Common myeloid progenitor, CD34-positive (primary cell): ENCODE measurements at regions not wholly inside any gene's neighbourhood (a gene's known extent, or its start where the extent isn't known, plus 50 kb on each side); places are given as distances from the start of the nearest gene placed in this dataset.

ENCODE experiments used
- CTCF ChIA-PET: fragments of 350-600 bp; sonication (Branson Sonifier 250); formaldehyde crosslinking; loops from one replicate; lab custom pipeline; 2021; ENCODE audit warnings: antibody characterized with exemption; lab: Charles Lee
- POLR2A ChIA-PET: fragments of 350-600 bp; sonication (Branson Sonifier 250); formaldehyde crosslinking; loops from one replicate; lab custom pipeline; 2021; ENCODE audit warnings: antibody characterized with exemption; lab: Charles Lee
- DNase-seq, 3 donors: peaks; one replicate each; pipeline versions ENCODE4 v3.0.0 to v3.0.0-alpha.2; 2013
- H3K27ac ChIP-seq, 2 experiments: 1 replicate in 1 of 2; 2 replicates in 1 of 2; pipeline ENCODE4 v1.7.0; 2013; ENCODE audit warnings: inconsistent platforms in 2 of 2, low read length in 2 of 2, mild to moderate bottlenecking in 2 of 2, low read depth in 1 of 2, moderate library complexity in 1 of 2; ENCODE audit not compliant: severe bottlenecking in 2 of 2, insufficient read depth in 1 of 2, poor library complexity in 1 of 2
- H3K27me3 ChIP-seq, 5 experiments: replicated peaks in 2 of 5; 1 replicate in 3 of 5; 2 replicates in 2 of 5; pipeline versions ENCODE4 v1.6.1 to v1.7.0; 2013; ENCODE audit warnings: low read length in 4 of 5, mild to moderate bottlenecking in 2 of 5, moderate library complexity in 2 of 5, inconsistent platforms in 1 of 5; ENCODE audit not compliant: insufficient read depth in 5 of 5, control insufficient read depth in 4 of 5
- H3K36me3 ChIP-seq, 4 experiments: 1 replicate in 2 of 4; 2 replicates in 2 of 4; pipeline versions ENCODE4 v1.6.1 to v1.7.0; 2013; ENCODE audit warnings: low read length in 3 of 4, control low read depth in 1 of 4, mild to moderate bottlenecking in 1 of 4; ENCODE audit not compliant: control insufficient read depth in 4 of 4, insufficient read depth in 4 of 4
- H3K4me1 ChIP-seq, 4 experiments: 1 replicate in 3 of 4; 2 replicates in 1 of 4; pipeline versions ENCODE4 v1.6.1 to v1.7.1; 2013; ENCODE audit warnings: low read length in 3 of 4, mild to moderate bottlenecking in 3 of 4, control low read depth in 1 of 4, inconsistent platforms in 1 of 4, moderate library complexity in 1 of 4; ENCODE audit not compliant: control insufficient read depth in 4 of 4, insufficient read depth in 4 of 4; ENCODE audit errors: control extremely low read depth in 1 of 4
- H3K4me3 ChIP-seq, 7 experiments: 1 replicate in 4 of 7; 2 replicates in 3 of 7; pipeline versions ENCODE4 v1.5.1 to v1.7.0; 2013; ENCODE audit warnings: mild to moderate bottlenecking in 7 of 7, low read length in 6 of 7, moderate library complexity in 6 of 7, inconsistent platforms in 2 of 7, low read depth in 2 of 7, control low read depth in 1 of 7; ENCODE audit not compliant: insufficient read depth in 4 of 7, control insufficient read depth in 1 of 7; ENCODE audit errors: extremely low read depth in 1 of 7
- H3K9me3 ChIP-seq, 5 experiments: 1 replicate in 4 of 5; 2 replicates in 1 of 5; pipeline versions ENCODE4 v1.6.1 to v1.7.1; 2013; ENCODE audit warnings: low read length in 4 of 5, mild to moderate bottlenecking in 2 of 5, inconsistent platforms in 1 of 5, low read depth in 1 of 5, moderate library complexity in 1 of 5; ENCODE audit not compliant: control insufficient read depth in 4 of 5, insufficient read depth in 2 of 5; ENCODE audit errors: control extremely low read depth in 1 of 5
- WGBS: methylation state at CpG from one replicate; pipeline ENCODE4 v1.1.5; 2013; ENCODE audit not compliant: insufficient coverage; 5-methylcytosine and 5-hydroxymethylcytosine counted together

DNA sequence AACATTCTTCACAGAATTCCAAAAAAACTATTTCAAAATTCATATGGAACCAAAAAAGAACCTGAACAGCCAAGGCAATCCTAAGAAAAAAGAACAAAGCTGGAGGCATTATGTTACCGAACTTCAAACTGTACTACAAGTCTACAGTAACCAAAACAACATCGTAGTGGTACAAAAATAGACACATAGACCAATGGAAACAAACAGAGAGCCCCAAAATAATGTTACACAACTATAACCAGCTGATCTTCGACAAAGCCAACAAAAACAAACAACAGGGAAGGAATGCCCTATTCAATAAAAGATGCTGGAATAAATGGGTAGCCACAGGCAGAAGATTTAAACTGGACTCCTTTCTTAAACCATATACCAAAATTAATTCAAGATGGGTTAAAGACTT is 1189.6 kb downstream of the PCDH18 start:
- POLR2A ChIA-PET = no interaction called here
- Histone ChIP-seq H3K36me3 (no peaks in the 10 kb centered on the region), H3K9me3 (no peaks in the 10 kb centered on the region), H3K27me3 (no peaks in the 10 kb centered on the region), H3K4me3 (no peak overlapping the region), H3K4me1 (no peaks in the 10 kb centered on the region), H3K27ac (no peak overlapping the region)
- DNase-seq = no peak
- CTCF ChIA-PET = no interaction called here
- no CpG with 5 or more reads among the region's 3 CpGs for WGBS

DNA sequence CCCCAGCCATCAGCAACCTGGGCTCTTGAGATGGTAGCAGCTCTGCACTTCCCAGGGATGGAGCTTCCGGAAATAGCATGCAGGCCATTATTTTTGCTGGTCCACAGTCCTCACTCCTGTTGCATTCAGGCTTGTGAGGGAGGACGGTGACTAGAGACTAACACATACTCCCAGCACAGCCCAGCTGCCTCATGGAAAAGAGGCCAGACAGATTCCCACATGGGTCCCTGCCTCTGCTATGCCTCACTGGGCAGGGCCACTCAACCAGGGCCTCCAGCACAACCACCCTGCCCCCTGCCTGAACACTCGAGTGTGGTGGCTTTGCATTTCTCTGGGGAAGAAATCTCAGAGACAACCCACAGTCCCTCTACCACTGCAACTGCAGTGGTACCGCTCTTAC is 1195.1 kb downstream of the PCDH18 start:
- ChIA-PET CTCF (no interaction called here), POLR2A (no interaction called here)
- no peak overlapping the region for H3K4me3 ChIP-seq
- no peak for DNase-seq
- 77% methylated on average over 3 of the region's 4 CpGs for WGBS
- no peak overlapping the region for H3K27ac ChIP-seq
- H3K27me3 ChIP-seq = no peaks in the 10 kb centered on the region
- H3K9me3 ChIP-seq = no peaks in the 10 kb centered on the region
- H3K36me3 ChIP-seq = no peaks in the 10 kb centered on the region
- no peaks in the 10 kb centered on the region for H3K4me1 ChIP-seq

DNA sequence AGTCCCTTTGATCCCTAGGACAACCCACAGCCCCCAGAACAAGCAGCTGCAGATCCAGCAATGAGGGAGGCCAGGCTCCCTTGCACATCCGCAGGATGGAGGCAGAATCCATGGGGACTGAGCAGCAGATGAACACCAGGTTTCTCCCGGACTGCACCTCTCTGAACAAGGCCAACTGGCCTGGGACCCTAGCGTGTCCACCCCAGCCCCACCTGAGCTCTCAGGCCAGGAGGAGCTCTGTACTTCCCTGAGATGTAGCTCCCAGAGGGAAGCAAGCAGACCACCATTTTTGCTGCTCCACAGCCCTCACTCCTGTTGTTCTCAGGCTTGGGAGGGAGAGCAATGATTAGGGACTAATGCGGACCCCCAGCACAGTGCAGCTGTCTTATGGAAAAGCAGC is 1195.8 kb downstream of the PCDH18 start:
- ChIA-PET CTCF (no interaction called here), POLR2A (no interaction called here)
- no peak overlapping the region for H3K27ac ChIP-seq
- H3K4me3 ChIP-seq = no peak overlapping the region
- H3K4me1 ChIP-seq = no peaks in the 10 kb centered on the region
- DNase-seq = no peak
- no peaks in the 10 kb centered on the region for H3K36me3 ChIP-seq
- no peaks in the 10 kb centered on the region for H3K27me3 ChIP-seq
- 97% methylated on average over 3 of the region's 4 CpGs for WGBS
- H3K9me3 ChIP-seq = no peaks in the 10 kb centered on the region

DNA sequence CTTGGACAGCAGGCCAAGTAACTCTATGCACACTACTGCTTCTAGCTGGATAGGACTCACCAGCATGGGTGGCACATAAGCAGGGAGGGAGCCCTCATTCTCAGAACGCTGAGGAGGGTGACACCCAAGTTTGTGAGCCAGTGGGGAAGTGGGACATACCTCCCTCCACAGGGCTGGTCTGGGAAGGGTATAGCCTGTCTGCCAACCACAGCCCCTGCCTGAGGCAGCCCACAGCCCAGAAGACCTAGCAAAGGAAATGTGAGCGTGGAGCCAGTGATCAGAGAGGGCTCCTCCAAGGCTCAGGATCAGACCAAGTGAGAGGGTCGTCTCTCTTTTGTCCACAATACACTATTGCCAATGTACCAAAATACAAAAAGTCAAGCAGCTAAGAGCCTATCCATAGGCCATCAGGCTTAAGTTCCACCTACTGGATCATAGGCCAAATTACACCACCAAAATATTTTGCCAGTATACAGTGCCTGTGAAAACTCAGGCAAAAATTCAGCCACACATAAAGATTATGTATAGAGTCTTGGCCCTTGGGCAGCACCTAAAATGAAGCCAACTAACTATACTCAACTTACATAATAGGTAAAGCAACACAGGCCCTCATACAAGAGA is 1203.1 kb downstream of the PCDH18 start:
- Histone ChIP-seq H3K9me3 (no peaks in the 10 kb centered on the region), H3K4me3 (no peak overlapping the region), H3K36me3 (no peaks in the 10 kb centered on the region), H3K27ac (no peak overlapping the region), H3K4me1 (no peaks in the 10 kb centered on the region), H3K27me3 (no peaks in the 10 kb centered on the region)
- POLR2A ChIA-PET = no interaction called here
- CTCF ChIA-PET = no interaction called here
- WGBS = no CpG with 5 or more reads among the region's 3 CpGs
- DNase-seq = no peak

DNA sequence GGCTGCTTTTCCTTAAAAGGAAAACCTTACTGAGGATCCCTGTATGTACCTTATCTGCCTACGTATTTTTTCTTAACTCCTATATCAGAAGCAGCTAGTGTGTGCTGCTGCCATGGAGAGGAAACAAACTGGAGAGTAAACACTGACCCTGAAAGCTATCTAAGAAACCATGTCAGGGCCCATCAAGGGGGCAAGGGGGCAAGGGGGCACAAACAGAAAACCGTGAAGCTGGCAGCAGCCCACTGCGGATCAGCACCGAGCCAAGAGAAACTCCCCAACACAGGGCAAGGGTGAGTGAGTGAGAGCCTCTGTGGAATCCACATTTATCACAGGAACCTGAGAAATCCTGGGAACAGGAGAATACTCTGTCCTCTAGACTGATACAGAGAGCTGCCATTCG is 1204.2 kb downstream of the PCDH18 start:
- Histone ChIP-seq H3K36me3 (no peaks in the 10 kb centered on the region), H3K27ac (no peak overlapping the region), H3K4me3 (no peak overlapping the region), H3K9me3 (no peaks in the 10 kb centered on the region), H3K27me3 (no peaks in the 10 kb centered on the region), H3K4me1 (no peaks in the 10 kb centered on the region)
- ChIA-PET POLR2A (no interaction called here), CTCF (no interaction called here)
- DNase-seq = no peak
- 97% methylated on average over 5 of the region's 5 CpGs for WGBS

DNA sequence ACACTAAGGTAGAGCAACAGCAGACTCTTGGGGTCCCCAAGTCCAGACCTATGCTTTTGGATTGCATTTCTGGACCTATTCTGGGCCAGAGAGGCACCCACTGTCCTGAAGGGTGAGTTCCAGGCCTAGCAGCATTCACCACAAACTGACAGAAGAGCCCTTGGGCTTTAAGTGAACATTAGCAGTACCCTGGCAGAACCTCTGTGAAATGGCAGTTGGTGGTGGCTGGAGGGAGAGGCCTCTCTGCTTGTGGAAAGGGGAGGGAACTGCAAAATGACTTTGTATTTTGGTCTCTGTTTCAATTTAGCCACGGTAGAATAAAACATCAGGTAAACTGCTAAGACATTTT is 1211.9 kb downstream of the PCDH18 start:
- POLR2A ChIA-PET = no interaction called here
- 89% methylated on average over 1 of the region's 1 CpG for WGBS
- Histone ChIP-seq H3K4me1 (no peaks in the 10 kb centered on the region), H3K36me3 (no peaks in the 10 kb centered on the region), H3K4me3 (no peak overlapping the region), H3K27me3 (no peaks in the 10 kb centered on the region), H3K9me3 (no peaks in the 10 kb centered on the region), H3K27ac (no peak overlapping the region)
- no peak for DNase-seq
- CTCF ChIA-PET = no interaction called here

DNA sequence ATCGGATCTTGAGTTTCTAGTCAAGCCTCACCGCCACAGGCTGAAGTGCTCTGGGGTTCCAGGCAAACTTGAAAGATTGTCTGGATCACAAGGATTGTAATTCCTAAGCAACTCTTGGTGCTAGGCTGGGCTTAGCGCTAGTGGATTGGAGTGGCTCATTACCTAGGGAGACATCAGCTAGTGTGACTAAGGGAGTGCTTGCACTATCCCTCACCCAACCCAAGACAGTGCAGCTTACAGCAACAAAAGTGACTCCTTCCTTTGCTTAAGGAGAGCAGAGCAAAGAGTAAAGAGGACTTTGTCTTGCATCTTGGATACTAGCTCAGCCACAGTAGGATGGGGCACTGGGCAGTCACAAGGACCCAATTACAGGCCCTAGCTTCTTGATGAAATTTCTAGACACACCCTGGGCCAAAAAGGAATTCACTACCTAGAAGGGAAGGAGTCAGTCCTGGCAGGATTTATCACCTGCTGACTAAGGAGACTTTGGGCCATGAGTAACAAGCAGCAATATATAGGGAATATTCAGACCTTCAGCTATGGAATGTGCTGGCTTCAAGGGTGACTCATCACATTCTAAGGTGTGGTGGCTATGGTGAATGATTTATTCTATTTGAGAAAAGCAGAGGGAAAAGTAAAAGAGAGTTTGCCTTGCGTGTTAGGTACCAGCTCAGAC is 1212.4 kb downstream of the PCDH18 start:
- Histone ChIP-seq H3K36me3 (no peaks in the 10 kb centered on the region), H3K27me3 (no peaks in the 10 kb centered on the region), H3K9me3 (no peaks in the 10 kb centered on the region), H3K27ac (no peak overlapping the region), H3K4me1 (no peaks in the 10 kb centered on the region), H3K4me3 (no peak overlapping the region)
- WGBS = 100% methylated on average over 3 of the region's 4 CpGs
- DNase-seq = no peak
- POLR2A ChIA-PET = no interaction called here
- CTCF ChIA-PET = no interaction called here
